GM19324 (cell line): ENCODE measurements at regions not wholly inside any gene's neighbourhood (a gene's known extent, or its start where the extent isn't known, plus 50 kb on each side); places are given as distances from the start of the nearest gene placed in this dataset.

Experiments
- ATAC-seq: cut with Tn5 transposase; IDR thresholded peaks from one replicate; pipeline ENCODE4 v1.9.1; 2021; ENCODE audit warnings: mild to moderate bottlenecking, moderate library complexity; ENCODE audit not compliant: unreplicated experiment, low FRiP score

- ATAC-seq, result no peak
Measured at GRCh38 chr6:108734271-108734922, 113.8 kb upstream of the ARMC2 start.

GRCh38 chr6:108735310-108736001, 112.8 kb upstream of the ARMC2 start:
- ATAC-seq, result no peak

- no peak for ATAC-seq
Measured at GRCh38 chr6:108736002-108736361, 112.2 kb upstream of the ARMC2 start.

- no peak for ATAC-seq
Measured at GRCh38 chr6:108736832-108737231, 111.4 kb upstream of the ARMC2 start.

GRCh38 chr6:108737594-108738546, 110.4 kb upstream of the ARMC2 start:
- ATAC-seq, result no peak

GRCh38 chr6:108738684-108739416, 109.4 kb upstream of the ARMC2 start:
- ATAC-seq, result no peak

- no peak for ATAC-seq
Measured at GRCh38 chr6:108739496-108740330, 108.5 kb upstream of the ARMC2 start.

GRCh38 chr6:108741331-108741989, 106.8 kb upstream of the ARMC2 start:
- no peak for ATAC-seq

GRCh38 chr6:108742041-108742440, 106.2 kb upstream of the ARMC2 start:
- ATAC-seq, result no peak

- ATAC-seq, result no peak
Measured at GRCh38 chr6:108744244-108744972, 103.8 kb upstream of the ARMC2 start.

GRCh38 chr6:108744996-108745395, 103.2 kb upstream of the ARMC2 start:
- ATAC-seq, result no peak

- no peak for ATAC-seq
Measured at GRCh38 chr6:108745664-108746336, 102.4 kb upstream of the ARMC2 start.

- no peak for ATAC-seq
Measured at GRCh38 chr6:108746366-108746765, 101.9 kb upstream of the ARMC2 start.

GRCh38 chr6:108746836-108747575, 101.2 kb upstream of the ARMC2 start:
- ATAC-seq, result no peak

GRCh38 chr6:108748055-108748454, 100.2 kb upstream of the ARMC2 start:
- no peak for ATAC-seq

GRCh38 chr6:108748959-108749358, 99.3 kb upstream of the ARMC2 start:
- no peak for ATAC-seq

- no peak for ATAC-seq
Measured at GRCh38 chr6:108750801-108751200, 97.4 kb upstream of the ARMC2 start.
